Renal pelvis (tissue), 1 donor: ENCODE measurements at regions not wholly inside any gene's neighbourhood (a gene's known extent, or its start where the extent isn't known, plus 50 kb on each side); places are given as distances from the start of the nearest gene placed in this dataset.
"Not testable (repeated sequence)": the region's sequence is repeated elsewhere in the genome, so short reads cannot be mapped to it uniquely, and the experiment has no call there.

ENCODE experiments used
- DNase-seq: peaks from one replicate; pipeline ENCODE4 v3.0.0-alpha.2; 2013

DNA sequence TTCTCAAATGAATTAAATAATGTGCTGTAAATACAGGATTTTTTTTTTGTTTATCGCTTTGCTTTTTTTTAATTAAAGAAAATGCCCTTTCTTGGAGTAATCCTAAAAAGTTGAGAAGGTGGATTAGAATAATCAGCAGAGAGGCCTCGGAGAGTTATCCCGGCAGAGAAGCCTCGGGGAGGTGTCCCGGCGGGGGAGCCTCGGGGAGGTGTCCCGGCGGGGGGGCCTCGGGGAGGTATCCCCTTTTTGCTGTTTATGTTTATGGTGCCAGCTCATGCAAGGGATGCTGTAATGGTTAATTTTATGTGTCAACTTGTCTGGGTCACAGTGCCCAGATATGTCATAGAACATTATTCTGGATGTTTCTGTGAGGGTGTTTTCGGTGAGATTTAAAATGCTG is 263.0 kb upstream of the TRIB2 start:
- DNase-seq, result no peak

DNA sequence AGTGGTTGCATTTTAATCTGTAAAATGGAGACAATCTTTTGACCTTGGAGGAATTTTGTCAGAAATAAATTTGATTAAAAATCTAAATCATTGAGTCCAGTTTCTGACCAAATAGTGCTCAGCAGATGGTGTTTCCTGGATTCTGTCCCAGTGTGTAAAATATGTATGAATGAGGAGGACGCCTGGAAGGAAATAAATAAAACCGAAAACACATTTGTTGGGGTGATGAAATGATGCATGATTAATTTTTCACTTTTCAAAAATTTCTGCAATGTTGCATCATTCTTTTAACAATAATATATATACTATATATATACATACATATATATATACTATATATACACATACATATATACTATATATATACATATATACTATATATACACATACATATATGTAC is 261.1 kb upstream of the TRIB2 start:
- no peak for DNase-seq

DNA sequence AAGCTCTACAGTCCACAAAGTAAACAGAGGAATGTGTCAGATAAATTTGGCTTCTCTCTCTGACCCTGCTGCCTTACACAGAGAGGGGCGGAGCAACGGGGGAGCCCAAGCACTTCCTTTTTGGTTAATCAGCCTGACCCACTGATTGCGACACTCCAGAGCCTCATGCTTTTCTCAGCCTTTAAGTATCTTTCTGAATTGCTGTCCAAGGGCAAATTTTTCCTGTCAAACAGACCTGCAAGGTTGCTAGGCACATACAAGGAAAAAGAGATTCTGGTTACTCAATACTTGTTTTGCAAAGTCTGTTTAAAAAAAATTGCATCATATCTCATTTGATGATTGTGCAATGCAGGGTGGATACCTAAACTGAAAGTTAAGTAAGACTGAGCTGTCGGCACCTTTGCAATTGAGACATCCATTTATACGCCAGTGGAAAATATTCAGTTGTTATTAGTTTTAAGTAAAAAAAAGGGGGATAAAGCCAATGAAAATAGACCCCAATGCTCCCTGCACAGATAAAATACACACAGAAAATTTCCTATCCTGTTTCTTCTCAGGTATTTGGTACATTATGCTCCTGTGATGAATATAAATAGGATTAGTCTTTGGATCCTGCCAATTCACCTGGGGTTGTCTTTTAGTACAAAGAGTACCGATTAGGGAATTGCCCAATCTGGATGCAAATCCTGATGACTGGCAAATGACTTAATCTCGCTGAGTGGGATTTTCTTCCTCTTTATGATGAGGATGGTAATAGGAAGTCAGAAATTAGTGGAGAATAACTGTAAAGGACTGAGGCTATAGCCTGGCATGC is 260.2 kb upstream of the TRIB2 start:
- DNase-seq, result no peak

DNA sequence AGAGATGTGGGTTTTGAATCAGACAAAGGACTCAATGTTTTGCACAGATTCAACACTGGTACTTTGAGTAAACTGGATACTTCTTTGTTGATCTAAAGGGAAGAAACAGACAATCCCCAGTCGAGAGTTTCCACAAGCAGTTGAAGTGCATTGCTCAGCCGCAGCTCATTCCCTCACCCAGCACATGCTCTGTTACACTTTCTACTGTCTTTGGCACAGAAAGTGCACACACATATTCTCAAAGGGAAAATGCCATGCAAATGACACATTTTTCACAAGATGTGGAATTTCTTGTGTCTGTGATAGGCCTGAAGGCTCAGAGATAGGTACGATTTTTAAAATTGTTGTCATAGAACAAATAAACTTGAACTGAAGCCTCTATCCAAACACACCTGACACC is 258.9 kb upstream of the TRIB2 start:
- no peak for DNase-seq

GRCh38 chr2:12463189-12463588 is 253.5 kb upstream of the TRIB2 start:
- DNase-seq, result no peak

DNA sequence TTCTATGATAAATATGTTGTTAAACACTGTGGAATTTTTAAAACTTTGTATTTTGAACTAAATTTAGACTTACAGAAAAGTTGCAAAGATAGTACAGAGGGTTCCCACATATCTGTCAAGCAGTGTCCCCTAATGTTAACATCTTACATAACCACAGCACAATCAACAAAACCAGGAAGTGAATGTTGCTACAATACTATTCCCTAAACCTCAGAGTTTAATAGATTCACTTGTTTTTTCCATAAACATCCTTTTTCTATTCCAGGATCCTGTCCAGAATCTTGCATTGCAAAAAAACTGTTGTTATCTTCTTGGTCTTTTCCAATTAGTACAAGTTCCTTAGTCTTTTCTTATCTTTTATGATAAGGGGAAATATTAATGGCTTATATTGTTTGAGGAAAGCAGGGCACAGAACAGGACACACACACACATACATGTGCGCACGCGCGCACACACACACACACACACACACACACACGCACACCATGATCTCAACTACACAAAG is 251.1 kb upstream of the TRIB2 start:
- DNase-seq, result no peak

- no peak for DNase-seq
These were observed 249.4 kb upstream of the TRIB2 start for GRCh38 chr2:12467303-12467702.

GRCh38 chr2:12469141-12469561 is 247.6 kb upstream of the TRIB2 start:
- peak; percentile 11 for DNase-seq

- DNase-seq, result not testable (repeated sequence)
These were observed 244.5 kb upstream of the TRIB2 start for GRCh38 chr2:12472265-12472664.

GRCh38 chr2:12478151-12479064 is 238.3 kb upstream of the TRIB2 start:
- no peak for DNase-seq

DNA sequence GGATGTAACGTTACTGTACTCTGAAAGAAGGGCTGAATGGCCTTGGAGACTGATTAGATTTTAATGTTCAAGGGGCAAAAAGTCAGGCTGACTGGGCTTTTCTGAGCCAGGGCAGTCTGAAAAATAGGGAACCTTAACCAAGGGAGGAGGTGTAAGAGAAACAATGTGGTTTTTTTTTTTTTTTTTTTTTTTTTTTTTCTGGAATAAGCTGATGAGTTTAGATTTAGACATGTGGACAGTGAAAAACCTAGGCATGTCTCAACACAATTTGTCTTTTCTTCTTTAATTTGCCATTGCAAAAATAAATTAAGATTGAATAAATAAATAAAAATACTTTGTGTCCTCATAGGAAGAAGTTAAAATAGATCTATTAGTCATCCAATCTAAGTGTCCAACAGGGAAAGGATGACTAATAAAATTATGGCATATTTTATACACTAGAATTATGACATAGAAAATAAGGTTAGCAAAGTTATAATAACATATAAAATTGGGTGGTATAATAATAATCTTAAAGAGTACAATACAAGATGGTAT is 237.6 kb upstream of the TRIB2 start:
- DNase-seq, result no peak

- no peak for DNase-seq
These were observed 232.1 kb upstream of the TRIB2 start for GRCh38 chr2:12484536-12485115.

GRCh38 chr2:12486205-12487118 is 230.3 kb upstream of the TRIB2 start:
- no peak for DNase-seq

DNA sequence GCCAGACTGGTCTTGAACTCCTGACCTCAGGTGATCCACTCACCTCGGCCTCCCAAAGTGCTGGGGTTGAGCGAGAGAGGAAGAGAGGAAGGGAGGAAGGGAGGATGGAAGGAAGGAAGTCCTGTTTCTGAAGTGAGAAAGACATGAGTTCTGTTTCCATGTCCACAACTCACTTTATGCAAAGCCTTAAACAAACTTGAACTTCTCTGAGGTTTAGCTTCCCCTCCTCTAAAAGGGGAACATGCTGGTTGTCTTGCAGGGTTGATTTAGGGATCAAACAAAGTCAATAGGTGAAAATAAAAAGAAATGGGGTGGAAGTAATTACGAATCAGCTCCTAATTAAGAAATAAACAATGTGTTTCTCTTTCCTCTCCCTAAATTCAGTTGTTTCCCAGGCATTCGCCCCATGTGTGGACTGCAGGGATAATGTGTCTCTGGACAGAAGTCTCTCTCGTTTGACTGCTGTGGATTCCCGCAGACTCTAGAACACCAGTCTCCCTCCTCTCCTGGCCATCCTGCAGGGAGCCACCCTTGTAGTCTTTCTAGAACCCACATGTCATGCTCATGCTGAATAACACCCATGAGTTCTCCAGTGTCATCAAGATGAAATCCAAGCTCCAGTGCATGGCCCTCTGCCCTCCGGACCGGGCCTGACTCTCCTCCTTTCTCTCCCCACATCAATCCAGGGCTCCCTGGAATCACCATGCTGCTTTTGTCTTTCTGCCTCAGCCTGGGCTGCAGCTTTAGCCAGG is 229.3 kb upstream of the TRIB2 start:
- DNase-seq, result no peak

GRCh38 chr2:12488352-12489318 is 228.1 kb upstream of the TRIB2 start:
- DNase-seq, result no peak

DNA sequence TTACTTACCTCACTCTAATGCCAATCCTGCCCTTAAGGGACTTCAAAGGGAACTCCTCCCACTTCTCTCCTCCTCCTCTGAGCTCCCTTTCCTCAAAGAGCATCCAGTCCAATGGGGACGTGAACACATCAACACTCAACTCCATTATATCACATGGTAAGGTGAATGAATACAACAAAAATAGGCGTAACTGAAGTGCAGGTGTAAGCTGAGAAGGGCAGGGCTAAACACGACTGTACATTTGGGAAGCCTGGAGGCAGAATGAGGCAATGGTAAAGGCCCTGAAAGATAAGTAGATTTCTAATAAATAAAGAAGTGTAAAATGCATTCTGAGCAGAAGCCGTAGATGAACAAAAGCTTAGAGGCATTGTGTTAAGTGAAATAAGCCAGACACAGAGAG is 226.1 kb upstream of the TRIB2 start:
- no peak for DNase-seq

DNA sequence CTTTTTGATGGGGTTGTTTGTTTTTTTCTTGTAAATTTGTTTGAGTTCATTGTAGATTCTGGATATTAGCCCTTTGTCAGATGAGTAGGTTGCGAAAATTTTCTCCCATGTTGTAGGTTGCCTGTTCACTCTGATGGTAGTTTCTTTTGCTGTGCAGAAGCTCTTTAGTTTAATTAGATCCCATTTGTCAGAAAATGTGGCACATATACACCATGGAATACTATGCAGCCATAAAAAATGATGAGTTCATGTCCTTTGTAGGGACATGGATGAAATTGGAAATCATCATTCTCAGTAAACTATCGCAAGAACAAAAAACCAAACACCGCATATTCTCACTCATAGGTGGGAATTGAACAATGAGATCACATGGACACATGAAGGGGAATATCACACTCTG is 224.4 kb upstream of the TRIB2 start:
- DNase-seq, result not testable (repeated sequence)

DNA sequence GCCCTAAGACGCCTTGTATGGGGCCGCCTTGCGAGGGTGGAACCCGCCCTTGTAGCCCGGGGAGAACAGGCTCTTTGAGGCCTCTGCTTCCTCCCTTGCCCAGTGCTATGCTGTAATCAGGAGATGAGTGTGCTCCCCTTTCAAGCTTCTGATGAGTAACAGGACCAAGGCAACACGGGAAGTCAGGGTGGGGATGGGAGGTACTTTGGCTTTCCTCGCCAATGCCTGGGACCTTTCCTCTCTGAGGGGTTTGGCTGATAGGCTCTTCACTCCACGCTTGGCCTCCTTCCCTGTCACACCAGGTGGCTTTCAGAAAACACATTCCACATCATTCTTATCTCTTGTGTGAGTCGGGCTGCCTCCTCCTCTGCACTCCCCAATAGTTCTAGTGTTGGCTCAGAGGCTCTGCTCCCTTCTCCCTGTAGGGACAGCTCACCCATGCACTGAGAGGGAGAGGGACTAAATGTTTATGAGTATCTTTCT is 223.7 kb upstream of the TRIB2 start:
- DNase-seq, result no peak
